HG03064 (cell line): ENCODE measurements at regions not wholly inside any gene's neighbourhood (a gene's known extent, or its start where the extent isn't known, plus 50 kb on each side); places are given as distances from the start of the nearest gene placed in this dataset.

ENCODE experiments used
- ATAC-seq: cut with Tn5 transposase; IDR thresholded peaks from one replicate; pipeline ENCODE4 v1.9.1; 2021; ENCODE audit warnings: low read depth; ENCODE audit not compliant: unreplicated experiment

DNA sequence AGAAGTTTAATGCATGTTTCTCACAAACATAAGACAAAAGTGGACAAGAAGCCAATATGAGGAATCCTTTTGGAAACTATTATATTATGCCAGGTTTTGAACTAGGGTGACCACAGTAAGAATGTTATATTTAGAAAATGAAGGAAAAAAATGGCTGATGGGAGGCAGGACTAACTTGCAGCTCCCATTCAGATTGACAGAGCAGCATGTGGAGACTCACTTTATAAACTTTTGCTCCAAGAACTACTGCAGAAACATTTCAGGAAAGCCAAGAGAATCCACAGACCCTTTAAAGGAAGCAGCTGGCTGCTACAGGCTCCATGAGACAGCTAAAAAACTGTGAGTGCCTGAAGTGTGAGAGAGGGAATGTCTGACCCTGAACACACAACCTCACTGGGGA, 738.6 kb upstream of the GRIA3 start:
- no peak for ATAC-seq

GRCh38 chrX:122464341-122464740, 719.7 kb upstream of the GRIA3 start:
- no peak for ATAC-seq

DNA sequence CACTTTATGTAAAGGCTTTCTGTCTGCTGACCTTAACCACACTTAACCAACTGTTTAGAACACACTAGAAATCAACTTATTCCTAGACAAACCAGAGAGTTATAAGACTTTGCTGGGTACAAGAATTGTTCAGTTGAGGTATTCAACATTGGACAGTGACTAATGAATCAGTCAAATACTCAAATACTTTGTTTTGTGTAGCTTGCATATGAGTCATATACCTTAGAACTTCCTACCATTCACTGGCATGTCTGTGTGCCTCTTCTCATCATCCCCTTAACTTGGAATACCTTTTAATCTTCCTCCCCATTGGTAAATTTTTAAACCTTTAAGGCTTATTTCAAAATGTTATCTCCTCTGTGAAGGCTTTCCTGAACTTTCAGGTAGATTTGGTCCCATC, 708.8 kb upstream of the GRIA3 start:
- no peak for ATAC-seq

DNA sequence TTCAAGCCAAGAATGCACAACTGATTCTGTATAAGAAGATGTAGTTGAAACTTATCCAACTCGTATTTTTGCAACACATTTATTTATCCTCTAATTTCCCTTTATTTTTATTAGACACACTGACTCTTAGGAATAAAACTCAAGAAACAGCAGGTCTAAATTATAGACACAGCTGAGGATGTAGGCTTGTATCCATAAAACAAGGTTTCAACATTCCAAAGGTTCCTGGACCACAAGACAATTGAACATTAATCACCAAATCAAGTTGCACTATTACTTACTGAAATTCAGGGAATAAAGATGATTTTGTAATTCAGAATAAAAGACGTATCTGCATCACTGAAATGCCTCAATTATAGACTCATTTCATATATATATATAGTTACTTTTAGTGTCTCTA, 683.5 kb upstream of the GRIA3 start:
- ATAC-seq = no peak

GRCh38 chrX:122501652-122502051, 682.4 kb upstream of the GRIA3 start:
- no peak for ATAC-seq

- ATAC-seq = no peak
These were observed 680.1 kb upstream of the GRIA3 start for GRCh38 chrX:122504026-122504425.

DNA sequence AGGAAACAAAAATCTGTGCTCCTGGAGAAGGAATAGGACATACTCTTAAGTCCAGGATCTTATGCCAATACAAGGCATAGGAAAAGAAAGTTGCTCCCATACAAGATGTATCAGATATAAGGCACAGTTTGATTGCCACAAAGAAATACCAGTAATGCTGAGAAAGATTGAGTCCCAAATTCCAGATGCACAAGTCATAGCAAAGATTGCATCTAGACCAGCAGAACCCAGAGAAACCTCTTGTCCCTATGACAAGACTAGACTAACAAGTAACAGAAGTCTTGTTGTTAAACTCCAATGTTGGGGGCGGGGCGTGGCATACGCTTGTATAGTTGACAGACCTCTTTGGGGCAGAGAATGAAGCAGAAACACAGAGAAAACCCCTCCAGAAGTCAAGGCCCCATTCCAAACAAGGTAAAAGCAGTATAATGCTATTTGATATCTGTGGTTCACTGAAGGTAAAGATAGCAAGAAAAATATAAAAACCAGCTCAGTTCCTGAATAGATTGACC, 671.5 kb upstream of the GRIA3 start:
- ATAC-seq = no peak

DNA sequence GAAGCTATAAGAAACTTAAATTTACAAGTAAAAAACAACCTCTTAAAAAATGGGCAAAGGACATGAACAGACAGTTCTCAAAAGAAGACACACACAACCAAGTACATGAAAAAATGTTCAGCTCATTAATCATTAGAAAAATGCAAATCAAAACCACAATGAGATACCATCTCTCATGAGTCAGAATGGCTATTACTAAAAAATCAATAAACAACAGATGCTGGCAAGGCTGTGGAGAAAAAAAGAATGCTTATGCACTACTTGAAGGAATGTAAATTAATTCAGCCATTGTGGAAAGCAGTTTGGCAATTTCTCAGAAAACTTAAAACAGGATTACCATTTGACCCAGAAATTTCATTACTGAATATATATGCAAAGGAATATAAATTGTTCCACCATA, 666.3 kb upstream of the GRIA3 start:
- no peak for ATAC-seq

DNA sequence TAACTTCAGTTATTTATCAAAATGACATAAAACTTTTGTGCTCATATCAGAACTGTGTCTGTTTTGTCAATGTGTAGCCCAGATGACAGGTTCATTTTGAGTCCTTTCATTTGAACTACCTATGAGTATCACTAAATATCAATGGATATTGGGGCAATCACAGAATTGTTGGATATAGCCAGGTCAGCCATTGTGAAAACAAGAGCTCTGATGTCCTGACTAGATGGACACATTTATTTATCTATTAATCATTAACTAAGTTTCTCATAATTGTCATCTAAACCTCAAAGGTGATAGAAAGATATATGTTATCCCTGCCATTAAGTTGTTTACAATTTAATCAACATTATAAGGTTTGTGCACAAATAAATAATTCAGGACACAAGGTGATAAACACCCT, 638.3 kb upstream of the GRIA3 start:
- ATAC-seq = no peak

DNA sequence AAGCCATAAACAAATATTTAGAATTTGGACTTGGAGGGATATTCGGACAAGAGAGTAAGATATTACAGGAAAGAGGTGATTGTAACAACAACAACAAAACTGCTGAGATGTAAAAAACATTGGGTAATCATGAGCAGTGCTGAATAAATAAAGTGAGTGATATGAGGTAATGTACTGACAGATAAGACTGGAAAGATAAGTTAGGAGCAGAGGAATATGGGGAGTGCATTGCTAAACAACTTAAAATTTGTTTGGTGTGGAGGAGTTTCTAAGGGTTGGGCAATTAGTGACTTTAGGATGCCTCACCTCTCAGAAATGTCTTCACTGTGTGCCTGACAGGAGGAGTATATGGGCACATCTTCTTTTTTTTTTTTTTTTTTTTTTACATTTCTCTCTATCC, 637.8 kb upstream of the GRIA3 start:
- ATAC-seq = no peak

- no peak for ATAC-seq
These were observed 631.7 kb upstream of the GRIA3 start for GRCh38 chrX:122552286-122552800.

DNA sequence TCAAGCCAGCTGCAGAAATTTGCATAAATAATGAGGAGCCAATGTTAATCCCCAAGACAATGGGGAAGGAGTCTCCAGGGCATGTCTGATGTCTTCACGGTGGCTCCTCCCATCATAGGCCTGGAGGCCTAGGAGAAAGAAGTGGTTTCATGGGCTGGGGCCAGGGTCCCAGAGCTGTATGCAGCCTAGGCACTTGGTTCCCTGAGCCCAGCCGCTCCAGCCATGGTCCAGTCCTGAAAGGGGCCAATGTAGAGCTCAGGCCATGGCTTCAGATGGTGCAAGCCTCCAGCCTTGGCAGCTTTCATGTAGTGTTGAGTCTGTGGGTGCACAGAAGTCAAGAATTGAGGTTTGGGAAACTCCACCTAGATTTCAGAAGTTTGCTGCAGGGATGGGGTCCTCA, 628.2 kb upstream of the GRIA3 start:
- no peak for ATAC-seq

GRCh38 chrX:122565952-122566351, 618.1 kb upstream of the GRIA3 start:
- ATAC-seq = no peak

DNA sequence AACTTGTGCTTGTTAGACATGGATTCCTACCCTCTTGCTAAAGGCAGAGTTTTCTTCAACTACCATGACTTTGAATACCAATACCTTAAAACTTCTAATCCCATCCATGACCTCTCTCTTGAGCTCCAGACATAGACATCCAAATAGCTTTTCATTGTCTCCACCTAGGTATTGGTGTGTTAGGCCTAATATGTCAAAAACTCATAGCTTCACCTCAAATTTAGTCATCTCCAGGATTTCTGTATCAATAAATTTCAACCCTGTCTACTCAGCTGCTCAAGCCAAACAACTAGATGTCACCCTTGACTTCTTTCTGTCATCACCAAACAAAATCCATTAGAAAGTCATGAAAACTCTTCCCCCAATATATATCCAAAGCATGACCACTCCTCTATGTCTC, 617.7 kb upstream of the GRIA3 start:
- ATAC-seq = no peak

DNA sequence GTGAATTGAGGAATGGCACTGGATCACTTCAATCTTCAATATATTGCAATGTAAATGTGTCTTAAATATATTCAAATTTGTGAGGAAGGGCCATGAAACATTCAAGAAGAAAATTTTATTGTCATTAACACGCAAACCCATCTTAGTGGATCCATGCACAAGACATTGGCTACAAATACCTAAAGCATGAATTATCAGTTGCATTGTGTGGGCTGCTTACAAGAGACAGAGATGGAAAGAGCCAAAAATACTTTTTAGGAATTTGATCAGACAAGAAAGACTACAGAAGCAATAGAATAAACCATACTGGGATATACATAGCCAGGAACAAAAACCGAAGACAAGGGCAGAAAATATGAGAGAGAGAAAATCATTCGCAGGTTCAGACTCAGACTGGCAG, 616.2 kb upstream of the GRIA3 start:
- ATAC-seq = no peak

DNA sequence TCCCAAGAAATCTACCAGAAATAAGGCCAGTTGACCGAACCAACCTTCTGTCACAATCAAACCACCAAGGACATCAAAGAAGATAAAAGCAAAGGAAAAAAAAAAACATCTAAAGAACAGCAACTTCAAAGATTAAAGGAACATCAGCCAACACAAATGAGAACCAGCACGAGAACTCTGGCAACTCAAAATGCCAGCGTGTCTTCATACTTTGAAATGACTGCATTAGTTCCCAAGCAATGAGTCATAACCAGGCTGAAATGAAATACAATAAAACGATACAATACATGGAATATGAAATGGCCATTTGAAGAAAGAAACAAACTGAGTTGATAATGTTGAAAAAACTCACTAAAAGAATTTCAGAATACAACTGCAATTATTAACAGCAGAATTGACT, 611.6 kb upstream of the GRIA3 start:
- ATAC-seq = no peak

- ATAC-seq = no peak
These were observed 605.0 kb upstream of the GRIA3 start for GRCh38 chrX:122579036-122579435.

DNA sequence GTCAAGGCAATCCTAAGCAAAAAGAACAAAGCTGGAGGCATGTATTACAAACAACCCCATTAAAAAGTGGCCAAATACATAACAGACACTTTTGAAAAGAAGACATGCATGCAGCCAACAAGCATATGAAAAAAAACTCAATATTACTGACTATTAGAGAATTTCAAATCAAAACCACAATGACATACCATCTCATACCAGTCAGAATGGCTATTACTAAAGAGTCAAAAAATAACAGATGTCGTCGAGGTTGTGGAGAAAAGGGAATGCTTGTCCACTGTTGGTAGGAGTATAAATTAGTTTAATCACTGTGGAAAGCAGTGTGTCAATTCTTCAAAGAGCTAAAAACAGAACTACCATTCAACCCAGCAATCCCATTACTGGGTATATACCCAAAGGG, 604.6 kb upstream of the GRIA3 start:
- no peak for ATAC-seq

DNA sequence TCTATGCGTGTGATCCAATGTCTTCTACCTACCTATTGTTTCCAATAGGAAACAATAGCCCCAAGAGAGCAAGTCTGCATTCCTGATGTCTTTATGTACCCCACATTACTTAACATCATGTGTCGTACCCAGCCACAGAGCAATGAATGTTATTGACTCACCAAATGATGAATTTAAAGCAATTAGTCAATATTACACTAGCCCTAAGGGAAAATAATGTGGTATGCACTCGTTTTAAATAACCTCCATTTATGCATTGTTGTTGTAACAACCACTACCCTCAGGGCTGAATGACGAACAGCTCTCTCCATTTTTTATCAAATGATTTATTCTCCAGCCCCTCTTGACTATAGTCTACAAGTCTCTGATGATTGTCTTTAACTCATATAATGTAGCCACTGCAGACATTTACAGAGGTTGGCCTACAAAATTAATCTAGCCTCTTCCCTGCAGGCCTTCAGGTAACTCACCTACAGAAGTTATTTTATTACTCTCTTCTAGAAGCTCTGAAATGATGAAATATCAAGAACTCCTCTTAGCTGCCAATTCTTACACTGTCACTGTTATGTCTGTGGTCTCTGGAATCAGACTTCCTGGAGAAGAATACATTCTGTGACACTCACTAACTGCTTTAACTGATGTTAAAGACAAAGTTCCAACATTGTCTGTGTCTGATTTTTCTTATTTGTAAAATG, 601.7 kb upstream of the GRIA3 start:
- no peak for ATAC-seq

DNA sequence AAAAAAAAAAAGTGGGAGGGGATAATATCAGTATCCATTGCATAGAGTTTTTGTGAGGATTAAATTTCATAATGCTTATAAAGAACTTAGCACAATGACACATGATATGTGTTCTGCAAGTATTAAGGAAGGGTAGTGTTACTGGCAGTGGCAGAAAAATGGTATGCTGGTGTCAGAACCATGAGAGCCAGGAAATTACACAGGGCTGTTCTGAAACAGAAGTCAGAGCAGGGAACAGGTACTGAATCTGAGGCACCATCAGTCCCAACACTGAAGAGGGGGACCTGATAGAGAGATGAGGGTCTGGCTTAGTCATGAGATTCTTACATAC, 601.1 kb upstream of the GRIA3 start:
- ATAC-seq = no peak

DNA sequence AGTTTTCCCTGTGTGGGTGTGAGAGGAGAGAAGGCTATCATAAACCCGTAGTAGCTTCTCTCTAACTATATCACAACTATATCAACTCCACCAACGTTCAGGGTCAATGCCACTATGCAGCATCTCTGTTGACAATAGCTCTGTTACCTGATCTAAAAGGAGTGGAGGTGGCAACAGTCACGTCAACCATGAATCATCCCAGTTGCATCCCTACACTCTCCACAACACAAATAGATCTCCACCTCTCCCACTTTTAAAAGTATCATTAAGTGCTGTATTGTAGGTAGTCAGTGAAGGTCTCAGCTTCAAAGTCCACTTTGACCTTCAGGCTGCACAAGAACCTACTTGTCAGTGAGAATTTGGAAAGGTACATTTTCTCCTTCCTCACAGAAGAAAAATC, 600.5 kb upstream of the GRIA3 start:
- no peak for ATAC-seq

GRCh38 chrX:122584981-122585380, 599.1 kb upstream of the GRIA3 start:
- ATAC-seq = no peak

DNA sequence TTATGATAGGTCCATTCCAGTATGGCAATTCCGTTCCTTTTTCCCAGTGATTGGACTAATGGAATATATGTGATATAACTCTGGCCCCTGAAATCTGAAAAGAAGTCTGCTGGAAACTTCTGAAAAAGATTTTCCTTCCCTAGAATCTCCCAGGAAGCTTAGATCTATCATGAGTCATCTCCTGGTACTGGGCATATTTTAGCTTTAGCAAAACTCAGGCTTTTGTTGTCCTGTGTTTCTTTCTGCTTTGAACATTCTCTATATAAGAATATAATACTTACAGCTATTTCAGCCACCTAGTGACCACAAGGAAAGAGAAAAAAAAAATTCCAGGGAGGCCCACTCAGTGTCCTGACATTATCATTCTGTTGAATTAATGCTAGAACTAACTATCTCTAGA, 597.2 kb upstream of the GRIA3 start:
- ATAC-seq = no peak
